NCI-H128 (cell line): ENCODE measurements at regions not wholly inside any gene's neighbourhood (a gene's known extent, or its start where the extent isn't known, plus 50 kb on each side); places are given as distances from the start of the nearest gene placed in this dataset.

ENCODE experiments used
- DNase-seq: peaks from one replicate; lab custom pipeline; 2025; ENCODE audit not compliant: unreplicated experiment; lab: John Stamatoyannopoulos, UW

DNA sequence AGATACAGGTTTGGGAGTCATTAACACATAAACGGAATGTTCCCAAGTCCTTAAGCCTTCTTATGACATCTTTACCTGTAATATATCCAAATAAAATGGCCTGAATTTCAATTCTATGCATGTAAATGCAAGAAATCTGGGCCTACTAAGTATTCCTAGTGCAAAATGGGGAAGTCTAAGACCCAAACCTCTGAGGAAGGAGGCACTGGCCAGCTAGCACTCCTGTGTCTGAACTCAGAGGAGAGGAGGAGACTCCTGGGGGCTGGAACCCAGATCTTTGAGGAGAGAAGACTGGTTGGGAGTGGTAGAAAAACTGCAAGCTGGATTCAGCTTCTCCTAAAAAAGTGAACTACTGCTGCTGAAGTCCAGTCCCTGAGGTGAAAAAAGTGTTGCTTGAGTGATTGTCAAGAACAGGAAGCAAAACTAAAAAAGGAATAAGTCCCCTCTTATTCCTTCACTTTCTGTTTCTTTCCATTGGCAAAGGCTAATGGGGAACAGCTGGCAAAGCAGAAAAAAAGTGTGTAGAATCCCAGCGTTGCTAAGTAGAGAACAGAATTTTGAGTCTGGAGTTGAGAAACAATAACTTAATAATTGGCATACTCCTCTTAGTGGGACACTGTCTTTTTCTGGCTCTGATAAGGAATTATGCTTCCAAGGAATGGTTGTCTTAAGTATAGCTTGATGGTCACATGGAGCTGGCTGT is 54.8 kb upstream of the ATP2C1 start:
- DNase-seq, result no peak

DNA sequence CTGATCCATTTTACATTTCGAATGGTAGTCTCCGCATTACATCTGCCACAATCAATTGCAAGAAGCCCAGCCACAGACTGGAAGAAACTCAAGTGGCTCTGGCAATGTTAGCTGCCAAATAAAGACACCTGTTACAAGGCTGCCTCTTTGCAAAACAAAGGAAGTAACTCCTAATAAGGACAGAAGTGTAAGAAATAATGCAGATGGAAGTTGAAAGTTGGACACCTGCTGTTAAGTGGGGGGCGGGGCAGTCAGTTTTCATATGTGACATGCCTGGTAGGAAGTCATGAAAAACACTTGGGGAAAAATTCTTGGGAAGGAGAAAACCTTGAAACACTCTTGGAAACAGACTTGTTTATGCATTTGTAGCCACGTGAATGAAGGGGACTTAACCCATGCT is 54.1 kb upstream of the ATP2C1 start:
- peak; percentile 85 for DNase-seq

DNA sequence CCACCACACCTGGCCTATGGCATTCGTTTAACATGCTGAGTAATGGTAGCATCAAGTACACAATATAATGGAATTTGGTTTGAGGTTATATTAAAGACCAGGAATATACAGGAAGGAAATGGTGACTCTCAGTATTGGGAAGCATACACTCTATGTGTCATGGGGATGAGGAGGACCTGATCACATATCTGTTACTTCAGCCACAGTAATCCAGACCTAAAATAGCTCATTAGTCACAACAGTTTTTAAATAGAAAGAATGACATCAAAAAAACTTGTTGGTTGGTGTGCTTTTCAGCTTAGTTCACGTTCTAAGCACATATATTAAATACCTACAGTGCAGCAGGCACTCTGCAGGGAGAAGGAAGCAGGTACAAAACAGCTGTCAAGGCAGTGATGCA is 52.5 kb upstream of the ATP2C1 start:
- no peak for DNase-seq

DNA sequence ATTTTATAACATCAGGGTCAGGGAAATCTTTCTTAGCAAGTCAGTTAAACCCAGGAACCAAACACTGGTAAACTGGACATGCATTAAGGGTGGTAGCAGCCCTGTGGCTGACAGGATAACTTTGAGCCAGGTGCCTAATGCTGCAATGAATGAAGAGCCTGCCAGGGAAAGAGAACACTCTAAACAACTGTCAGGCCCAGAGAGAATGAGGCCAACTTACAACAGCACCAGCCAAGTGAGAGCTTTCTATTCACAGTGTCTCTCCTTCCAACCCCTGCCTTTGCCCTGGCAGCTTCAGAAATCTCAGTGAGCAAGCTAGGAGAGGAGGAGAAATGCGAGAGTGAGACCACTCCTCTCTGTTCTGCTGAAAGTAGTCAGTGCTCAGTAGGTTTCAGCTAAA is 50.4 kb upstream of the ATP2C1 start:
- no peak for DNase-seq
